ENCODE measurements at regions not wholly inside any gene's neighbourhood (a gene's known extent, or its start where the extent isn't known, plus 50 kb on each side); places are given as distances from the start of the nearest gene placed in this dataset.

DNA sequence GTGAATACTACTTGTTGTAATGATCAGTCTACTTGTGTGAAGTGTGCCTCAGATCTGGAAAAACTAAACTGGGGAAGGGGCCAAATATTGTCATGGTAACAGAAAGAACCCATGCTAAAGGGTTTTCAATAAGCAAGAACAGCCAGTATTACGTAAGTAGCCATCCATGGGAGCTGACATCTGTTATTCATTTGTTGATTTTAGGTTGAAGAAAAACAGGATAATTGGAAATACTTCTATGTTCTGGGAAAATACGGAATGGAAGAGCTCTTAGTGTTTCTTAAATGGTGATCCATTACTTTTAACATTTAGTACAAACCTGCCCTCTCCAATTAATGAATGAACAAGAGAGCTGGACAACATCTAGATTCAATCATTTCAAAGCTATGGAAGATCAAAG, 485.8 kb downstream of the NTRK2 start:
- DNase-seq, result peak; percentile 53 to 89 (median 82)

GRCh38 chr9:85151741-85152140, 482.2 kb downstream of the NTRK2 start:
- peak in 2 of 3 donors; percentile 16 to 25 for DNase-seq

DNA sequence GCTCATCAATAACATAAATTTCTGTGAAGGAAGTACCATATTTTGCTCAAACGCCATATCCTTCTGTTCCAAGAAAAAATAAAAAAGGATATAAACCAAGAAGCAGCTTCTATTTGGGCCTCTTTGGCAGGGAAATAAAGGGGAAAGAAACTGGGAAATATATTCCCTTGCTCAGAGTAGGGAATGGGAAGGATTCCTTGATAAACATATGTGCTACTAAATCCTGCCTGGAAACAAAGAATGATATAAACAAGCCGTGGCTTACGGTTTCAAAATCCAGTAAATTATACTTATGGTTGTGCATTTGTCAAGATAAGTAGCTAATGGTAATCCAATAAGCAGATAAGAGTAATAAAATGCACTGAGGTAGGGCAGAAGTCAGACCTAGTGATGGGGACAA, 481.6 kb downstream of the NTRK2 start:
- DNase-seq, result peak in 2 of 3 donors; percentile 30 to 51

DNA sequence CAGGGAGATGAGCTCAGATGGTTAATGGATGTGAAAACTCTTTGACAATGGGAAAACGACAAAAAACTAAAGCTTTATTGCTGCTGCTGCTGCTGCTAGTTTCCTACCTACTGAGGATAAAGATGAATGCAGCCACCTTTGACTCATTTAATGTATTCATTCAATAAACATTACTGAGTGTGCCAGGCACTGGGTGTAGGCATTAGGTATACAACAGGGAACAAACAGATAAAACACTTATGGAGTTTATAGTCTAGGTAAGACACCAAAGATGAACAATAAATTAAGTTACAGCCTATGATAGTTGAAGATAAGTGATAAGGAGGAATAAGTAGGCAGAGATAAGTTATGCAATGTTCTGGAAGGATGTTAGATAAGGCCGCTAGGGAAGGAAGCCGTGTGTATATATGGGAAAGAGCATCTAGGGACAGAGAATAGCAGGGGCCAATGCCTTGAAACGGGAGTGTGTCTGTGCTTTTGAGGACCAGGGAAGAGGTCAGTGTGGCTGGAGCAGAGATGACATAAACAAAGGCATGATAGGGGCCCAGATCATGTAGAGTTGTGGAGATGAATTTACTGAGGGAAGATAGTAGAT, 477.6 kb downstream of the NTRK2 start:
- DNase-seq, result no peak

DNA sequence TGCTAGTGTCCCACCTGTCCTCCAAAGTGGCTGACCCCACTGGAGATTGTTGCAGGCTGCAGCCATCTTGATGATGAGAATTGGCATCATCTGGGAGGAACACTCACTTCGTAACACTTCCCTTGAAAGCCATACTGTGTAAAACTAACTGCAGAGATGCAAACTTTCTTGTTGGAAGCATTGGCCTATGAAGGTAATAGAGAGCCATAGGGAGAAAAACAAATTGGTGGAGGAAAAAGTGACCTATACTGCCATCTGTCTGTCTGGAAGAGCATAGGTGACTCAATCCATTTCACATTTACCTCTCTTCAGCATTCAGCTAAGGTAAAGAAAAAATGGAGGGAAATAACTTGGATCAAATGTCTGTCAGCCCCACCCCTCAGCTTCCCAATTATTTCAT, 473.4 kb downstream of the NTRK2 start:
- peak in 2 of 3 donors; percentile 23 to 61 for DNase-seq

DNA sequence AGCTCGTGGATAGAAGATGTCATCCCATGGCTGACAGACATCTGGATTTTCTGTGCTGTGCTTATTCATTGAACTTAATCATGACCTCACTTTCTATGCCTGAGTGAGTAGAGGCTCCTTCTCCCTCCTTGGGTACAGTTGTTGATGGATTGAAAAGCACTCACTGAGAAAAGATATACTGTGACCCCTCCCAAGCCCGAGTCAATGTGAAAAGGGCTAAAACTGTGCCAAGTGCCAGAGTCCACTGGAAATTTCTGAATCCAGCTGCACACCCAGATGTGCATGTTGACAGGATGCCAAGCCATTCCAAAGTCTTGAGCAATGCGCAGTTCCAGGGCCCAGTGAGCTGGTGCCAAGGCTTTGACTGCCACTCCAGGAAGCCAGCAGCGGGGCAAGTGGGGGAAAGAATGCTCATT, 473.0 kb downstream of the NTRK2 start:
- DNase-seq, result peak in 2 of 3 donors; percentile 39 to 73

- no peak for DNase-seq
These were observed 468.2 kb downstream of the NTRK2 start for GRCh38 chr9:85137696-85138095.

GRCh38 chr9:85136987-85137386, 467.5 kb downstream of the NTRK2 start:
- no peak for DNase-seq

DNA sequence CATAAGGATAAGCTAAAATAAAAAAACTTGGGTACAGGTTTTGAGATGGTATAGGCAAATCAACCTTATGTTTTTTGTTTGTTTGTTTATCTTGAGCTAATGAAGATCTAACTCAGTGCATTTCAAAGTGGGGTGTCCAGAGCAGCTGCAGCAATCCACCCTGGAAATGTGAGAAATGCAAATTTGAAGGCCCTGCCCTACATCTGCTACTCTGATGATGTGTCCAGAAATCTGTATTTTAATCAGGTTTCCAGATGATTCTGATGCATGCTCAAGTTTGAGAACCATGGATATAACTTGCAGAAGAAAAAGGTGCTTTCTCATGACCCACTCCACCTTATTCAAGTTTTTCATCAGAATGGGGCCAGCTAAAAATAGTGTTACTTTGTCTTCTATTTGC, 467.0 kb downstream of the NTRK2 start:
- no peak for DNase-seq

GRCh38 chr9:85130764-85131163, 461.2 kb downstream of the NTRK2 start:
- DNase-seq, result no peak

GRCh38 chr9:85130260-85130659, 460.7 kb downstream of the NTRK2 start:
- no peak for DNase-seq

GRCh38 chr9:85129514-85129913, 460.0 kb downstream of the NTRK2 start:
- no peak for DNase-seq

- no peak for DNase-seq
These were observed 449.6 kb downstream of the NTRK2 start for GRCh38 chr9:85118990-85119755.

- DNase-seq, result no peak
These were observed 448.3 kb downstream of the NTRK2 start for GRCh38 chr9:85117831-85118230.

DNA sequence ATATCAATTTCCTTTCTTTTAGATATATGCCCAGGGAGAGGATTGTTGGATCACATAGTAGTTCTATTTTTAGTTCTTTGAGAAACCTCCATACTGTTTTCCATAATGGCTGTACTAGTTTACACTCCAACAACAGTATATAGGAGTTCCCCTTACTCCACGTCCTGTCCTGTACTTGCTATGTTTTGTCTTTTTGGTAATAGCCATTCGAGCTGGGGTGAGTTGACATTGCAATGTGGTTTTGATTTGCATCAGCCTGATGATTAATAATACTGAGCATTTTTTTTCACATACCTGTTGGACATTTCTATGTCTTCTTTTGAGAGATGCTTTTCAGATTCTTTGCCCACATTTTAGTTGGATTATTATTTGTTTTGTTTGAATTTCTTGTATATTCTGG, 445.9 kb downstream of the NTRK2 start:
- DNase-seq, result no peak

- DNase-seq, result no peak
These were observed 445.3 kb downstream of the NTRK2 start for GRCh38 chr9:85114799-85115198.

DNA sequence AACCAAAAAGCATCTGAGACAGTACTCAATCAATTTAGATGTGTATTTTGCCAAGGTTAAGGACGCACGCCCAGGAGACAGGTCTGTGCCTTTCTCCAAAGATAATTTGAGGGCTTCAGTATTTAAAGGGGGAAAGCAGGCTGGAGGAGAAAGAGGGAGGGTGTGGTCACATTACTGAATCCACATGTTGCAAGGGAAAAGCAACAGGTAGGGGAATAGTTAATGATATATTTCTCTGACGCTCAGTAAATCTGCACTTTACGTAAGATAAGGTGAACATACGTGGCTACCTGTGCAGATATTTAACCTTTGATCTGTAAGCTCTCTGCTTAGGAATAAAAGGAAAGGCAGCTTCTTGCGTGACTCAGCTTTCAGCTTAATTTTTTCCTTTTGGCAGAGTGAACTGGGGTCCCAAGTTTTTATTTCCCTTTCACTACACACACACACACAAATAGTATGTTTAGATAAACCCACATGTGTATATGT, 443.4 kb downstream of the NTRK2 start:
- no peak for DNase-seq

DNA sequence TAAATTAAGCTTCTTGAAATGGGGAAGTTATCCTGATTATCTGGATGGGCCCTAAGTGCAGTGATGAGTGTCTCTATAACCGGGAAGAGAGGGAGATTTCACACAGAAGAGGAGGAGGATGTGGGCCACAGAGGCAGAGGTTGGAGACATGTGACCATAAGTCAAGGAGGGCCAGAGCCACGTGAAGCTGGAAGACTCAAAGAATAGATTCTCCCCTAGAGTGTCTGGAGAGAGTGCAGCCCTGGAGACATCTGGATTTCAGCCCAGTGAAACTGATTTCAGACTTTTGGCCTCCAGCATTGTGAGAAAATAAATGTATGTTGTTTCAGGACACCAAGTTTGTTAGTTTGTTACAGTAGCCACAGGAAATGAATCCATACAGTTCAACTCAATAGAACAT, 442.9 kb downstream of the NTRK2 start:
- DNase-seq, result peak; percentile 42 to 65 (median 42)

GRCh38 chr9:85108746-85109145, 439.2 kb downstream of the NTRK2 start:
- no peak for DNase-seq

DNA sequence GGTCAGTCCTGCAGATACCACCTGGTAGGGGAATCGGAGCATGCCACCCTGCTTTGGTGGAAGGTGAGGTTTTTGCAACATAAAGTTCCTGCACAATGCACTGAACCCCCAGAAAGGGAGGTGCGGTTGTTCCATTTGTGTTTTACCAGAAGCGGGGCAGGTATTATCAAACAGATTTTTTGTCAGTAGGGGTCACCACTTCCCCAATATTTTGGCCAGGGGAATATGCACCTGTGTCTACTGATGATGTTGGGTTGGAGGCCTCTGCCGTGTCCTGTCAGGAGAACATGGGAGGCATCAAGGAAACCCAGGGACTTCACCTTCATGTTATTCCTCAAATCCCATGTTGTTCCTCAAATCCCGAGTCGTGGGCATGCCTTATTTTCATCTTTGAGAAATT, 438.7 kb downstream of the NTRK2 start:
- no peak for DNase-seq

GRCh38 chr9:85089188-85089969, 419.9 kb downstream of the NTRK2 start:
- DNase-seq, result peak in 2 of 3 donors; percentile 10 to 46

DNA sequence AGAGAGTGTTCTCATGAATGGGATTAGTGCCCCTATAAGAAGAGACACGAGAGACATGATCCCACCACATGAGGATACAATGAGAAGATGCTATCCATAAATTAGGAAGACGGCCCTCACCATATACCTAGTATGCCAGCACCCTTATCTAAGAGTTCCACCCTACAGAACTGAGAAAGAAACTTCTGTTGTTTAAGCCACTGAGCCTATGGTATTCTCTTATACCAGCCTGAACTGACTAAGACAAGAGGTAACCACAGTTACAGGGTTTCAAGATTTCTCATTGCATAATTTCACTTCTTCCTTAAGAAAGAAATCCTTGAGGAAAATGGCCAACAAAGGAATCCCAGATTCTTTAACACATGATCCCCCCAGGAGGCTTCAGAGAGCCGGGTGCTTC, 412.4 kb downstream of the NTRK2 start:
- DNase-seq, result no peak

- DNase-seq, result no peak
These were observed 409.8 kb downstream of the NTRK2 start for GRCh38 chr9:85079349-85079748.

Data from muscle of back (tissue), 3 donors.